ENCODE measurements at regions not wholly inside any gene's neighbourhood (a gene's known extent, or its start where the extent isn't known, plus 50 kb on each side); places are given as distances from the start of the nearest gene placed in this dataset.

- ChIA-PET CTCF (no interaction called here), POLR2A (no interaction called here)
- no peak for DNase-seq (ENCODE audit: extremely low spot score)
- no peak for TF ChIP-seq CTCF (IDR thresholded peaks at IDR 0.05; ENCODE audit: control extremely low read depth, extremely low read depth, low read depth, missing control alignments)
Measured at GRCh38 chr5:2333291-2333690, 418.2 kb downstream of the IRX2 start.

- no peak for DNase-seq (ENCODE audit: extremely low spot score)
- ChIA-PET POLR2A (no interaction called here), CTCF (no interaction called here)
- TF ChIP-seq CTCF (IDR thresholded peaks at IDR 0.05; ENCODE audit: control extremely low read depth, extremely low read depth, low read depth, missing control alignments) = no peak
Measured at GRCh38 chr5:2332521-2332920, 419.0 kb downstream of the IRX2 start.

- CTCF ChIA-PET = no interaction called here
- TF ChIP-seq CTCF (IDR thresholded peaks at IDR 0.05; ENCODE audit: control extremely low read depth, extremely low read depth, low read depth, missing control alignments) = no peak
- POLR2A ChIA-PET = no interaction called here
- no peak for DNase-seq (ENCODE audit: extremely low spot score)
Measured at GRCh38 chr5:2330325-2331130, 420.9 kb downstream of the IRX2 start.

GRCh38 chr5:2329741-2330140, 421.7 kb downstream of the IRX2 start:
- ChIA-PET POLR2A (no interaction called here), CTCF (no interaction called here)
- TF ChIP-seq CTCF (IDR thresholded peaks at IDR 0.05; ENCODE audit: control extremely low read depth, extremely low read depth, low read depth, missing control alignments) = no peak
- DNase-seq (ENCODE audit: extremely low spot score) = no peak

- CTCF ChIA-PET = no interaction called here
- no peak for DNase-seq (ENCODE audit: extremely low spot score)
- POLR2A ChIA-PET = no interaction called here
- TF ChIP-seq CTCF (IDR thresholded peaks at IDR 0.05; ENCODE audit: control extremely low read depth, extremely low read depth, low read depth, missing control alignments) = no peak
Measured at GRCh38 chr5:2326601-2327000, 424.9 kb downstream of the IRX2 start.

- CTCF ChIA-PET = no interaction called here
- POLR2A ChIA-PET = no interaction called here
- no peak for TF ChIP-seq CTCF (IDR thresholded peaks at IDR 0.05; ENCODE audit: control extremely low read depth, extremely low read depth, low read depth, missing control alignments)
- DNase-seq (ENCODE audit: extremely low spot score) = no peak
Measured at GRCh38 chr5:2324788-2325187, 426.7 kb downstream of the IRX2 start.
